Kidney (tissue), 13 donors: ENCODE measurements at regions not wholly inside any gene's neighbourhood (a gene's known extent, or its start where the extent isn't known, plus 50 kb on each side); places are given as distances from the start of the nearest gene placed in this dataset.

Experiments
- DNase-seq, 5 donors: peaks; one replicate each; pipeline ENCODE4 v3.0.0-alpha.2; 2013 to 2020
- FAIRE-seq: peaks from 2 replicates; lab custom pipeline; 2012; peaks lifted over from hg19 to GRCh38; lab: Jason Lieb, UNC
- H3K27ac ChIP-seq, 2 donors: one replicate each; pipeline ENCODE4 v1.7.0; 2013; ENCODE audit warnings: low read depth in 2 of 2, low read length in 2 of 2, inconsistent platforms in 1 of 2
- H3K27me3 ChIP-seq: one replicate; pipeline ENCODE4 v1.7.1; 2013; ENCODE audit warnings: low read length, inconsistent platforms; ENCODE audit not compliant: control insufficient read depth, insufficient read depth
- H3K36me3 ChIP-seq, 3 donors: one replicate each; pipeline versions ENCODE4 v1.7.0 to v1.7.1; 2013; ENCODE audit warnings: low read length in 3 of 3, control low read depth in 1 of 3, inconsistent platforms in 1 of 3; ENCODE audit not compliant: insufficient read depth in 3 of 3, control insufficient read depth in 2 of 3
- H3K4me1 ChIP-seq, 3 donors: one replicate each; pipeline versions ENCODE4 v1.7.0 to v1.7.1; 2013; ENCODE audit warnings: low read length in 3 of 3, inconsistent platforms in 1 of 3, low read depth in 1 of 3; ENCODE audit not compliant: control insufficient read depth in 2 of 3, insufficient read depth in 2 of 3
- H3K4me3 ChIP-seq, 3 donors: one replicate each; pipeline versions ENCODE4 v1.7.0 to v1.8.1; 2013; ENCODE audit warnings: low read length in 3 of 3, control low read depth in 1 of 3, inconsistent platforms in 1 of 3
- H3K9ac ChIP-seq, 3 donors: one replicate each; pipeline versions ENCODE4 v1.7.0 to v1.7.1; 2013; ENCODE audit warnings: low read length in 3 of 3, control low read depth in 1 of 3, inconsistent platforms in 1 of 3
- H3K9me3 ChIP-seq, 3 donors: one replicate each; pipeline versions ENCODE4 v1.7.0 to v1.7.1; 2013; ENCODE audit warnings: low read length in 3 of 3, control low read depth in 1 of 3, inconsistent platforms in 1 of 3; ENCODE audit not compliant: control insufficient read depth in 2 of 3, insufficient read depth in 1 of 3
- intact Hi-C: fragments of 100-400 bp; cut with DNase I; formaldehyde crosslinking; loops from one replicate; pipeline ENCODE4 v1.11.1; 2022
- TF ChIP-seq, protein P1 (sequence below): IDR thresholded peaks from 3 replicates; pipeline ENCODE4 v1.5.1; 2012; ENCODE audit warnings: mild to moderate bottlenecking, moderate library complexity, borderline replicate concordance; ENCODE audit not compliant: insufficient read depth; ENCODE audit errors: extremely low read depth
- donor health status: control.
- donor health status: control.
- donor health status: control.
- donor health status: control.
- donor health status: control.
- donor health status: DM: yes; HTN: yes; CAD: no.
- donor health status: Normal renal cell carcinoma (clear cell type).

DNA sequence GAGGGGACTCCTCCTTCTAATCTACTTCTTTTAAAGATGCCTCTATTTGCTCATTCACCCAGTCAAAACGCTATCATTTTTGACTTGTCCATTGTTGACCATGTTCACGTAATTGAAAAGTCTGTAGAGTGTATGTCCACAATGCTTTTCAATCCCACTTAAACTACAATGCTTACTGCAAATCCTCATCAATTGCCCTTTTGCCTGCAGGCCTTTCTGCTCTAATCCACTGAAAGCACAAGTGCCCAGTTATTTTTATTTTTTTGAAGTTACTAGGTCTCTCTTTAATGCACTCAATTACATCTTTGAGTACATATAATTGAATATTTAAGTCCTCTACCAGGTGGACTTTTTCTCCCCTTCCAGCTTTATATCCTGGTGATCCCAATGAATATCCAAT, 437.4 kb downstream of the PDGFC start:
- H3K27ac ChIP-seq: no peak overlapping the region
- no peaks in the 10 kb centered on the region for H3K36me3 ChIP-seq
- DNase-seq (no peak), FAIRE-seq (no peak)
- intact Hi-C loops: no loop called here
- H3K9me3 ChIP-seq: no peaks in the 10 kb centered on the region
- no peak overlapping the region for H3K4me3 ChIP-seq
- H3K27me3 ChIP-seq: no peaks in the 10 kb centered on the region
- TF ChIP-seq, protein P1, sequence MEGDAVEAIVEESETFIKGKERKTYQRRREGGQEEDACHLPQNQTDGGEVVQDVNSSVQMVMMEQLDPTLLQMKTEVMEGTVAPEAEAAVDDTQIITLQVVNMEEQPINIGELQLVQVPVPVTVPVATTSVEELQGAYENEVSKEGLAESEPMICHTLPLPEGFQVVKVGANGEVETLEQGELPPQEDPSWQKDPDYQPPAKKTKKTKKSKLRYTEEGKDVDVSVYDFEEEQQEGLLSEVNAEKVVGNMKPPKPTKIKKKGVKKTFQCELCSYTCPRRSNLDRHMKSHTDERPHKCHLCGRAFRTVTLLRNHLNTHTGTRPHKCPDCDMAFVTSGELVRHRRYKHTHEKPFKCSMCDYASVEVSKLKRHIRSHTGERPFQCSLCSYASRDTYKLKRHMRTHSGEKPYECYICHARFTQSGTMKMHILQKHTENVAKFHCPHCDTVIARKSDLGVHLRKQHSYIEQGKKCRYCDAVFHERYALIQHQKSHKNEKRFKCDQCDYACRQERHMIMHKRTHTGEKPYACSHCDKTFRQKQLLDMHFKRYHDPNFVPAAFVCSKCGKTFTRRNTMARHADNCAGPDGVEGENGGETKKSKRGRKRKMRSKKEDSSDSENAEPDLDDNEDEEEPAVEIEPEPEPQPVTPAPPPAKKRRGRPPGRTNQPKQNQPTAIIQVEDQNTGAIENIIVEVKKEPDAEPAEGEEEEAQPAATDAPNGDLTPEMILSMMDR: no peak
- H3K9ac ChIP-seq: no peak overlapping the region
- no peaks in the 10 kb centered on the region for H3K4me1 ChIP-seq

DNA sequence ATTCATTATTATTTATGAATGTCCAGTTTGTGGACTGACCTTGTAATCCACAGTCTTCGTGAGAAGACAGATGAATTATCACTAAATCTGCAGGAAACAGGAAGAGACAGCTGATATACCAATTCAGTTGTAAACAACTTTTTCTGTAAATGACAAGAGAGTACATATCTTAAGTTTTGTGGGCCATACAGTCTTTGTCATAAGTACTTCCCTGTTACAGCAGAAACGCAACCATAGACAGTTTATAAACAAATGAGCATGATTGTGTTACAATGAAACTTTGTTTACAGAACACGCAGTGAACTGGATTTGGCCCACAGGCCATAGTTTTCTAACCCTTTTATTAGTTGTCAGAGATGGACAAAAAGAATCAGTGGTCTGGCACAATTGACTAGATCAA, 443.4 kb downstream of the PDGFC start:
- H3K9me3 ChIP-seq: no peaks in the 10 kb centered on the region
- FAIRE-seq (no peak), DNase-seq (no peak)
- H3K4me1 ChIP-seq: no peaks in the 10 kb centered on the region
- intact Hi-C loops: no loop called here
- TF ChIP-seq, protein P1: no peak
- H3K27ac ChIP-seq: no peak overlapping the region
- H3K27me3 ChIP-seq: no peaks in the 10 kb centered on the region
- H3K36me3 ChIP-seq: no peaks in the 10 kb centered on the region
- no peak overlapping the region for H3K9ac ChIP-seq
- H3K4me3 ChIP-seq: no peak overlapping the region

DNA sequence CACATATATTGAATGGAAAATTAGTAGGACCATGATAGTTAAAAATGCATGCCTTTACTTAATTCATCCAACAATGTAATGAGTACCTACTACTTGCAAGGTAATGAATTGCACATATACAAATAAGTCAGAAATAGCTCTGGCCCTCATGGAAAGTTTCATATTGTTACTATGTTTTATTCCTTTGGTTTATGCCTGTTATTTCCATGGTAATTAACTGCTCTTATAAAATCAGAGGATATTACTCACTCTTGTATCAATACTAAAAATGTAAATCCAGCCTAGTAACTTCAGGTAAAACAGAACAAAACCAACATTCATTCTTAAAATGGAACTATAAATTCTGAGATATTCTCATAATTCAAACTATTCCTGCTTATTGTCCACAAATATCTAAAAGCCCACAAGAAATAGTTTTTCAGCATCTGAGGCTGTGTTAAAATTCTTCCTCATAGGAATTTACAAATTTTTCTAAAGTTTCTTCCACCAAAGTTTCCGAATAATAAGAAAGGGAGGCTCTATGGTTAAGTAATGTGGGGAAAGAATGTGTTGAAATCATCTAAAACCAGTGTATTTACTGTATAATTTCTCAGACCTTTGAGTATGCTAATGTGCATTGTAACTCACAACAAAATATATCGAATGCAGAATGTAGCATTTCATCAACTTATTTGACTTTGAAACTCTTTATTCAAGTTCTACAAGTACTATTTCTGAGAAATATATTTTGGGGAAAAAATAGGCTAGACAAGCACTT, 444.2 kb downstream of the PDGFC start:
- intact Hi-C loops: no loop called here
- Histone ChIP-seq H3K9me3 (no peaks in the 10 kb centered on the region), H3K36me3 (no peaks in the 10 kb centered on the region), H3K27ac (no peak overlapping the region), H3K9ac (no peak overlapping the region), H3K4me1 (no peaks in the 10 kb centered on the region), H3K4me3 (no peak overlapping the region), H3K27me3 (no peaks in the 10 kb centered on the region)
- FAIRE-seq (no peak), DNase-seq (no peak)
- TF ChIP-seq, protein P1: no peak
